Panc1 (cell line): ENCODE measurements at regions not wholly inside any gene's neighbourhood (a gene's known extent, or its start where the extent isn't known, plus 50 kb on each side); places are given as distances from the start of the nearest gene placed in this dataset.
A peak's percentile ranks its signal among the peaks of the same experiment; 100 is the strongest.

Source experiments
- ATAC-seq: fragments of 200-7000 bp; cut with Tn5 transposase; 2 replicates; pipeline ENCODE4 v1.9.1; 2020; ENCODE audit warnings: mild to moderate bottlenecking, moderate library complexity
- BruUV-seq: library from RNA; stranded (reverse); fragments of 400-500 nt; replicated peaks from 2 replicates; lab custom pipeline; 2021; lab: Mats Ljungman, UMichigan
- CTCF ChIA-PET: fragments of 300-600 bp; sonication (Branson Sonifier 250); formaldehyde crosslinking; loops from one replicate; lab custom pipeline; 2022; ENCODE audit warnings: antibody characterized with exemption; lab: Charles Lee
- POLR2A ChIA-PET: fragments of 300-600 bp; sonication (Branson Sonifier 250); formaldehyde crosslinking; loops from one replicate; lab custom pipeline; 2022; ENCODE audit warnings: antibody characterized with exemption; lab: Charles Lee
- DNase-seq: peaks from one replicate; pipeline ENCODE4 v3.0.0-alpha.2; 2010; ENCODE audit warnings: low read depth, low spot score
- H3K27ac ChIP-seq: 2 replicates; pipeline ENCODE4 v1.5.1; 2011; ENCODE audit warnings: mild to moderate bottlenecking, low read length, inconsistent platforms
- H3K27me3 ChIP-seq: fragments of 200-500 bp; sonication (Bioruptor generic); 2 replicates; pipeline ENCODE4 v1.6.0; 2014; ENCODE audit warnings: low read length, inconsistent platforms; ENCODE audit not compliant: control insufficient read depth, insufficient read depth
- H3K36me3 ChIP-seq: fragments of 200-500 bp; sonication (Bioruptor generic); 2 replicates; pipeline ENCODE4 v1.5.1; 2014; ENCODE audit warnings: inconsistent platforms, mild to moderate bottlenecking, low read length, moderate library complexity; ENCODE audit not compliant: control insufficient read depth, insufficient read depth
- H3K4me1 ChIP-seq: 2 replicates; pipeline ENCODE4 v1.5.1; 2011; ENCODE audit warnings: inconsistent platforms, mild to moderate bottlenecking, low read length, moderate library complexity; ENCODE audit not compliant: control insufficient read depth, insufficient read depth
- H3K4me3 ChIP-seq, 2 experiments: 2 replicates each; pipeline ENCODE4 v1.5.1; 2011 to 2012; ENCODE audit warnings: low read depth in 2 of 2, low read length in 2 of 2, mild to moderate bottlenecking in 2 of 2, inconsistent platforms in 1 of 2, moderate library complexity in 1 of 2
- H3K9me3 ChIP-seq: fragments of 200-500 bp; sonication (Bioruptor generic); 2 replicates; pipeline ENCODE4 v1.5.1; 2014; ENCODE audit warnings: low read depth, mild to moderate bottlenecking, inconsistent platforms, low read length, moderate library complexity; ENCODE audit not compliant: control insufficient read depth, insufficient read depth
- CTCF ChIP-seq: fragments of 450-650 bp; IDR thresholded peaks from 2 replicates; pipeline ENCODE4 v1.5.1; 2017; ENCODE audit warnings: mild to moderate bottlenecking
- POLR2AphosphoS5 ChIP-seq: IDR thresholded peaks from 2 replicates; pipeline ENCODE4 v1.6.1; 2012; ENCODE audit warnings: mild to moderate bottlenecking, low read depth, low read length, moderate library complexity
- REST ChIP-seq, 2 experiments: IDR thresholded peaks; 2 replicates each; pipeline ENCODE4 v1.6.1; 2011 to 2012; ENCODE audit warnings: low read depth in 2 of 2, control low read depth in 1 of 2, low read length in 1 of 2, mild to moderate bottlenecking in 1 of 2, moderate library complexity in 1 of 2; ENCODE audit not compliant: insufficient read depth in 1 of 2
- SIN3A ChIP-seq: IDR thresholded peaks from 2 replicates; pipeline ENCODE4 v1.6.1; 2012; ENCODE audit warnings: low read depth, mild to moderate bottlenecking, low read length, moderate library complexity, borderline replicate concordance; ENCODE audit not compliant: insufficient read depth
- TCF7L2 ChIP-seq: IDR thresholded peaks from 2 replicates; pipeline ENCODE4 v1.6.1; 2011; ENCODE audit warnings: mild to moderate bottlenecking, low read depth, low read length, inconsistent platforms
- in situ Hi-C: cut with HindIII; loops from 2 replicates; pipeline ENCODE4 v1.10.0; 2016; ENCODE audit warnings: low sequenced_read_pairs, low pct_unique_long_range_greater_than_20kb
- intact Hi-C: fragments of 100-400 bp; cut with micrococcal nuclease; formaldehyde crosslinking; loops from one replicate; pipeline ENCODE4 v1.10.0; 2022; ENCODE audit not compliant: unreplicated experiment

GRCh38 chr10:52568309-52568708, 204.3 kb downstream of the MBL2 start:
- POLR2A ChIA-PET: no interaction called here
- Histone ChIP-seq H3K27me3 (no peaks in the 10 kb centered on the region), H3K4me1 (peaks cover 11% of the 10 kb centered on the region; the same call in 1 of the 2 replicates), H3K36me3 (no peaks in the 10 kb centered on the region), H3K4me3 (no peak overlapping the region), H3K27ac (peak overlapping the region; percentile 67), H3K9me3 (peaks cover 16% of the 10 kb centered on the region; the same call in 1 of the 2 replicates)
- in situ Hi-C loops: no loop called here
- ATAC-seq (no peak), DNase-seq (no peak)
- intact Hi-C loops: loop anchor here (10.0 kb wide), 1 partner anchor 74 kb away; no protein-coding TSS in a partner anchor
- TF ChIP-seq CTCF (no peak), TCF7L2 (no peak), SIN3A (no peak), POLR2AphosphoS5 (no peak), REST (IDR thresholded peaks at IDR 0.05; ENCODE audit: insufficient read depth in 1 of 2, low read depth in 2 of 2, low read length in 1 of 2) (no peak)
- BruUV-seq: no TSS peak
- CTCF ChIA-PET: interaction anchor here (0.8 kb wide), 1 partner anchor 41 kb away, joined by 3 read pairs; no protein-coding TSS in a partner anchor

GRCh38 chr10:52570490-52570889, 202.1 kb downstream of the MBL2 start:
- Histone ChIP-seq H3K27me3 (no peaks in the 10 kb centered on the region), H3K4me1 (peaks cover 8% of the 10 kb centered on the region; the same call in 1 of the 2 replicates), H3K4me3 (no peak overlapping the region), H3K9me3 (peaks cover 2% of the 10 kb centered on the region; the same call in 1 of the 2 replicates), H3K36me3 (no peaks in the 10 kb centered on the region), H3K27ac (peak overlapping the region; percentile 67; the same call in 1 of the 2 replicates)
- ChIA-PET CTCF (no interaction called here), POLR2A (interaction anchor here (0.7 kb wide), 1 partner anchor 13 kb away, joined by 25 read pairs; no protein-coding TSS in a partner anchor)
- in situ Hi-C loops: no loop called here
- ATAC-seq: no peak
- intact Hi-C loops: no loop called here
- no TSS peak for BruUV-seq
- DNase-seq: no peak
- TF ChIP-seq REST (IDR thresholded peaks at IDR 0.05; ENCODE audit: insufficient read depth in 1 of 2, low read depth in 2 of 2, low read length in 1 of 2) (no peak), SIN3A (no peak), TCF7L2 (no peak), CTCF (no peak), POLR2AphosphoS5 (no peak)
